IMR-90 (cell line): ENCODE measurements at regions not wholly inside any gene's neighbourhood (a gene's known extent, or its start where the extent isn't known, plus 50 kb on each side); places are given as distances from the start of the nearest gene placed in this dataset.

Experiments used
- ATAC-seq: fragments of 200-7000 bp; cut with Tn5 transposase; 2 replicates; pipeline ENCODE4 v1.9.1; 2020; ENCODE audit warnings: low read depth, mild to moderate bottlenecking, moderate library complexity
- BruUV-seq: library from RNA; stranded (reverse); fragments of 400-500 nt; replicated peaks from 2 replicates; lab custom pipeline; 2021; lab: Mats Ljungman, UMichigan
- CTCF ChIA-PET: fragments of 300-600 bp; formaldehyde crosslinking; extraction: SDS; loops from one replicate; lab custom pipeline; 2021; ENCODE audit warnings: antibody characterized with exemption; lab: Yijun Ruan, JAX
- POLR2A ChIA-PET: fragments of 300-600 bp; sonication (Branson Sonifier 250); formaldehyde crosslinking; loops from one replicate; lab custom pipeline; 2022; ENCODE audit warnings: antibody characterized with exemption; ENCODE audit not compliant: unreplicated experiment; lab: Charles Lee
- DNase-seq: peaks from one replicate; pipeline ENCODE4 v3.0.0; 2013
- H2AFZ ChIP-seq: replicated peaks from 2 replicates; pipeline ENCODE3; 2013; ENCODE audit warnings: low read length, mild to moderate bottlenecking; ENCODE audit not compliant: poor library complexity
- H2AK5ac ChIP-seq: 2 replicates; pipeline ENCODE4 v1.6.1; 2013; ENCODE audit warnings: low read depth, low read length, inconsistent platforms
- H2AK9ac ChIP-seq: replicated peaks from 2 replicates; pipeline ENCODE3; 2013; ENCODE audit warnings: mild to moderate bottlenecking, low read depth, low read length, moderate library complexity; ENCODE audit not compliant: poor library complexity
- H2BK120ac ChIP-seq: 2 replicates; pipeline ENCODE4 v1.6.1; 2013; ENCODE audit warnings: low read depth, low read length, inconsistent platforms
- H2BK15ac ChIP-seq: 3 replicates; pipeline ENCODE4 v1.6.1; 2013; ENCODE audit warnings: low read depth, low read length, inconsistent platforms
- H2BK20ac ChIP-seq: 2 replicates; pipeline ENCODE4 v1.6.1; 2013; ENCODE audit warnings: low read depth, mild to moderate bottlenecking, inconsistent platforms, low read length, moderate library complexity
- H2BK5ac ChIP-seq: 2 replicates; pipeline ENCODE4 v1.6.1; 2013; ENCODE audit warnings: mild to moderate bottlenecking, low read depth, low read length, inconsistent platforms; ENCODE audit not compliant: poor library complexity, severe bottlenecking
- H3K14ac ChIP-seq: replicated peaks from 2 replicates; pipeline ENCODE4 v1.6.1; 2013; ENCODE audit warnings: low read depth, low read length, inconsistent platforms
- H3K18ac ChIP-seq: 2 replicates; pipeline ENCODE4 v1.6.1; 2013; ENCODE audit warnings: low read depth, low read length, control low read depth
- H3K23ac ChIP-seq: 2 replicates; pipeline ENCODE4 v1.6.1; 2013; ENCODE audit warnings: low read depth, low read length, inconsistent platforms
- H3K27ac ChIP-seq: 2 replicates; pipeline ENCODE4 v1.5.1; 2013; ENCODE audit warnings: mild to moderate bottlenecking, control low read depth, low read length; ENCODE audit not compliant: insufficient read depth
- H3K27me3 ChIP-seq: 2 replicates; pipeline ENCODE4 v1.6.1; 2013; ENCODE audit warnings: low read length; ENCODE audit not compliant: control insufficient read depth, insufficient read depth
- H3K36me3 ChIP-seq: 2 replicates; pipeline ENCODE4 v1.6.1; 2013; ENCODE audit warnings: low read length, mixed read lengths; ENCODE audit not compliant: control insufficient read depth, insufficient read depth
- H3K4ac ChIP-seq: 2 replicates; pipeline ENCODE4 v1.6.1; 2013; ENCODE audit warnings: low read depth, low read length, inconsistent platforms
- H3K4me1 ChIP-seq: 2 replicates; pipeline ENCODE4 v1.6.1; 2013; ENCODE audit warnings: low read length, mixed read lengths; ENCODE audit not compliant: control insufficient read depth, insufficient read depth
- H3K4me2 ChIP-seq: 2 replicates; pipeline ENCODE4 v1.6.1; 2013; ENCODE audit warnings: low read depth, mild to moderate bottlenecking, control low read depth, low read length, moderate library complexity
- H3K4me3 ChIP-seq: 2 replicates; pipeline ENCODE4 v1.5.1; 2013; ENCODE audit warnings: low read depth, mild to moderate bottlenecking, control low read depth, low read length, moderate library complexity; ENCODE audit not compliant: insufficient read depth
- H3K56ac ChIP-seq: 2 replicates; pipeline ENCODE4 v1.6.1; 2013; ENCODE audit warnings: low read length, inconsistent platforms; ENCODE audit not compliant: insufficient read depth; ENCODE audit errors: extremely low read depth
- H3K79me1 ChIP-seq, 2 experiments: 2 replicates each; pipeline ENCODE4 v1.6.1; 2013; ENCODE audit warnings: low read length in 2 of 2, inconsistent platforms in 1 of 2, low read depth in 1 of 2
- H3K9ac ChIP-seq: 2 replicates; pipeline ENCODE4 v1.6.1; 2013; ENCODE audit warnings: low read depth, low read length, control low read depth
- H3K9me1 ChIP-seq: 2 replicates; pipeline ENCODE4 v1.6.1; 2013; ENCODE audit warnings: low read length, inconsistent platforms; ENCODE audit not compliant: insufficient read depth
- H3K9me3 ChIP-seq: 2 replicates; pipeline ENCODE4 v1.6.1; 2013; ENCODE audit warnings: low read length; ENCODE audit not compliant: control insufficient read depth, insufficient read depth
- H4K20me1 ChIP-seq: 2 replicates; pipeline ENCODE4 v1.6.1; 2013; ENCODE audit warnings: low read length, inconsistent platforms; ENCODE audit not compliant: insufficient read depth
- H4K5ac ChIP-seq: 2 replicates; pipeline ENCODE4 v1.6.1; 2013; ENCODE audit warnings: mild to moderate bottlenecking, low read depth, low read length, control low read depth
- H4K8ac ChIP-seq, 2 experiments: 2 replicates each; pipeline ENCODE4 v1.6.1; 2013; ENCODE audit warnings: low read depth in 2 of 2, low read length in 2 of 2, control low read depth in 1 of 2, inconsistent platforms in 1 of 2
- H4K91ac ChIP-seq: 2 replicates; pipeline ENCODE4 v1.6.1; 2013; ENCODE audit warnings: low read depth, low read length, inconsistent platforms; ENCODE audit not compliant: insufficient read depth
- MAZ ChIP-seq: IDR thresholded peaks from 2 replicates; pipeline ENCODE4 v1.6.1; 2012; ENCODE audit warnings: low read depth, mild to moderate bottlenecking, low read length, improper control_type of control experiment, moderate library complexity, borderline replicate concordance
- MXI1 ChIP-seq: IDR thresholded peaks from 2 replicates; pipeline ENCODE4 v1.6.1; 2012; ENCODE audit warnings: low read depth, mild to moderate bottlenecking, low read length, moderate library complexity, borderline replicate concordance
- WGBS, 2 experiments: methylation state at CpG; one replicate each; pipeline versions ENCODE4 v1.1.5 to v1.1.7; 2013; ENCODE audit warnings: missing lambda C conversion rate in 2 of 2; ENCODE audit not compliant: insufficient read length in 1 of 2; ENCODE audit errors: extremely low coverage in 2 of 2; 5-methylcytosine and 5-hydroxymethylcytosine counted together
- dilution Hi-C: fragments of 300-500 bp; cut with HindIII; formaldehyde crosslinking; loops from one replicate; pipeline ENCODE4 v1.14.3; 2018; ENCODE audit warnings: low sequenced_read_pairs; ENCODE audit not compliant: unreplicated experiment
- in situ Hi-C: fragments of 300-500 bp; cut with MboI; formaldehyde crosslinking; loops from 3 replicates; pipeline ENCODE4 v1.14.3; 2019; ENCODE audit warnings: low sequenced_read_pairs, inconsistent platforms, mixed read lengths
- intact Hi-C: fragments of 100-400 bp; cut with micrococcal nuclease; formaldehyde crosslinking; loops from 2 replicates; pipeline ENCODE4 v1.10.0; 2022
- TF ChIP-seq, protein P1 (sequence below): fragments of 150-350 bp; IDR thresholded peaks from 2 replicates; pipeline ENCODE4 v1.6.1; 2017; ENCODE audit warnings: mild to moderate bottlenecking, antibody characterized with exemption, low read length, low read depth

DNA sequence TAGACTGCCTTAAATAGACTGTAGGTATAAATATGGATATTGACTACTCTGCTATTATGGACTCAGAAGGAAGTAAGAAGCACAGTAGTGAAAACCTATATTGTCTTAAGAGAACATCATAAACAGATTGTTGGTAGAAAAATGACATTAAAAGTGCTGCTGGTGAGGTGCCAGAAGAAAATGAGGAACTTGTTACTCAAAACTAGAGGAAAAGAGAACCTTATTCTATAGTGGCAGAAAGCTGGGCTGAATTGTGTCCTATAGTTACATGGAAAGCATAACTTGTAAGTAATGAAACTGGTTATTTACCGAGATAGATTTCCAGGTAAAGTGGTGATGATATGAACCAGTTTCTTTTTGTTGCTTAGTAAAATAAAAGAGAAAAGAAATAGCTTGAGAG is 109.7 kb upstream of the CTSC start:
- H3K4me2 ChIP-seq = no peak overlapping the region
- in situ Hi-C loops = no loop called here
- H4K20me1 ChIP-seq = no peaks in the 10 kb centered on the region
- H2BK120ac ChIP-seq = no peak overlapping the region
- ATAC-seq (no peak), DNase-seq (no peak)
- no peak overlapping the region for H2AK9ac ChIP-seq
- H2BK5ac ChIP-seq = no peak overlapping the region
- ChIA-PET POLR2A (no interaction called here), CTCF (interaction anchor here (0.6 kb wide), 1 partner anchor 848 kb away, joined by 3 read pairs; no protein-coding TSS in a partner anchor)
- dilution Hi-C loops = no loop called here
- no peaks in the 10 kb centered on the region for H3K9me3 ChIP-seq
- no peak overlapping the region for H3K18ac ChIP-seq
- no peak overlapping the region for H2AK5ac ChIP-seq
- peaks cover 8% of the 10 kb centered on the region for H3K4me1 ChIP-seq
- no peak overlapping the region for H2AFZ ChIP-seq
- H4K91ac ChIP-seq = no peak overlapping the region
- no peak overlapping the region for H2BK15ac ChIP-seq
- TF ChIP-seq MXI1 = no peak
- TF ChIP-seq, protein P1, sequence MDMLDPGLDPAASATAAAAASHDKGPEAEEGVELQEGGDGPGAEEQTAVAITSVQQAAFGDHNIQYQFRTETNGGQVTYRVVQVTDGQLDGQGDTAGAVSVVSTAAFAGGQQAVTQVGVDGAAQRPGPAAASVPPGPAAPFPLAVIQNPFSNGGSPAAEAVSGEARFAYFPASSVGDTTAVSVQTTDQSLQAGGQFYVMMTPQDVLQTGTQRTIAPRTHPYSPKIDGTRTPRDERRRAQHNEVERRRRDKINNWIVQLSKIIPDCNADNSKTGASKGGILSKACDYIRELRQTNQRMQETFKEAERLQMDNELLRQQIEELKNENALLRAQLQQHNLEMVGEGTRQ = no peak
- TF ChIP-seq MAZ = no peak
- no peak overlapping the region for H3K4ac ChIP-seq
- H4K5ac ChIP-seq = no peak overlapping the region
- H3K56ac ChIP-seq = no peak overlapping the region
- BruUV-seq = no TSS peak
- intact Hi-C loops = no loop called here
- H3K4me3 ChIP-seq = no peak overlapping the region
- H3K9me1 ChIP-seq = peaks cover 3% of the 10 kb centered on the region
- H4K8ac ChIP-seq = no peak overlapping the region
- H3K27ac ChIP-seq = no peak overlapping the region
- H3K14ac ChIP-seq = no peak overlapping the region
- H3K36me3 ChIP-seq = no peaks in the 10 kb centered on the region
- H3K23ac ChIP-seq = no peak overlapping the region
- no peaks in the 10 kb centered on the region; the same call in 1 of the 2 replicates for H3K27me3 ChIP-seq
- no peaks in the 10 kb centered on the region for H3K79me1 ChIP-seq
- H3K9ac ChIP-seq = no peak overlapping the region
- 100% methylated on average over 1 of the region's 1 CpG; no CpG with 5 or more reads in 1 of the 2 experiments for WGBS, 2 experiments
- no peak overlapping the region for H2BK20ac ChIP-seq
